Omental fat pad (tissue), 3 donors: ENCODE measurements at regions not wholly inside any gene's neighbourhood (a gene's known extent, or its start where the extent isn't known, plus 50 kb on each side); places are given as distances from the start of the nearest gene placed in this dataset.

Experiments
- ATAC-seq: fragments of 150-250 bp; one replicate; pipeline ENCODE4 v1.9.1; 2016; ENCODE audit warnings: mild to moderate bottlenecking, moderate library complexity; ENCODE audit not compliant: low FRiP score
- DNase-seq: peaks from one replicate; pipeline ENCODE4 v3.0.0-alpha.2; 2019; ENCODE audit warnings: low spot score
- CTCF ChIP-seq, 3 donors: fragments of 450-650 bp; IDR thresholded peaks; one replicate each; pipeline ENCODE4 v1.5.1; 2016 to 2017; ENCODE audit warnings: antibody characterized with exemption in 3 of 3, mild to moderate bottlenecking in 3 of 3, moderate library complexity in 2 of 3

- DNase-seq (no peak), ATAC-seq (no peak)
- TF ChIP-seq CTCF (IDR thresholded peaks at IDR 0.05) = no peak
These were observed 50.2 kb upstream of the GALNT10 start for GRCh38 chr5:154140381-154140780.
